ENCODE measurements at regions not wholly inside any gene's neighbourhood (a gene's known extent, or its start where the extent isn't known, plus 50 kb on each side); places are given as distances from the start of the nearest gene placed in this dataset.

DNA sequence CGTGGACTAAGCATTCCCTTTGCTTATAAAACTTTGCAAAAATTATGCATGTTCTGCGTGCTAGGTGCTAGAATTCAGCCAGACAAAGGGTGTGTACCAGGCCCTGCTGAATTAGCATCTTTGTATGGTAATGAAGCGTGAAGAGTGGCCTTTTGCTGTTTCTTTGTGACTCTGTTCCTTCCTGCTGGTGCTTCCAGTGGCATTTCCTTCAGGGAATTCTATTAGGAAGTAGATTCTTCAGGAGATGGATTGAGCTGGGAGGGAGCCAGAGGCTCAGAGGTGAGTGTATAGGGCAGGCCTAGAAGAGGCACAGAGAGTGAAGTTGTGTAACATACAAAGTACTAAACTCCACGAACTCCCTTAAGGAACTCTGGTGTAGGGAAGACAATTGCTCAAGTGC is 73.9 kb upstream of the ASIC2 start:
- H3K36me3 ChIP-seq (ENCODE audit: control insufficient read depth, insufficient read depth, low read length): no peaks in the 10 kb centered on the region
- H3K4me3 ChIP-seq (replicated peaks in 1 of 4; ENCODE audit: control extremely low read depth in 1 of 4, insufficient read depth in 1 of 4, low read depth in 3 of 4, low read length in 4 of 4): no peak overlapping the region
- no peak overlapping the region for H3K4me2 ChIP-seq (ENCODE audit: extremely low read depth, insufficient read depth, low read length)
- no peaks in the 10 kb centered on the region for H4K20me1 ChIP-seq (ENCODE audit: control insufficient read depth, extremely low read depth, insufficient read depth, low read length)
- no peak overlapping the region for H3K9ac ChIP-seq (ENCODE audit: insufficient read depth, low read length)
- no peaks in the 10 kb centered on the region for H3K79me2 ChIP-seq (ENCODE audit: control insufficient read depth, insufficient read depth, low read length)
- no peak for DNase-seq (ENCODE audit: low read depth in 2 of 2)
- no peaks in the 10 kb centered on the region for H3K27me3 ChIP-seq (ENCODE audit: control insufficient read depth, insufficient read depth, low read length)
- no peaks in the 10 kb centered on the region for H3K9me3 ChIP-seq (ENCODE audit: control insufficient read depth, insufficient read depth, low read depth, low read length)
- no peak overlapping the region for H3K27ac ChIP-seq (ENCODE audit: insufficient read depth, low read length)
- no peak for TF ChIP-seq EZH2 (IDR thresholded peaks at IDR 0.05; ENCODE audit: low read length, missing control alignments)
- TF ChIP-seq, protein P1, sequence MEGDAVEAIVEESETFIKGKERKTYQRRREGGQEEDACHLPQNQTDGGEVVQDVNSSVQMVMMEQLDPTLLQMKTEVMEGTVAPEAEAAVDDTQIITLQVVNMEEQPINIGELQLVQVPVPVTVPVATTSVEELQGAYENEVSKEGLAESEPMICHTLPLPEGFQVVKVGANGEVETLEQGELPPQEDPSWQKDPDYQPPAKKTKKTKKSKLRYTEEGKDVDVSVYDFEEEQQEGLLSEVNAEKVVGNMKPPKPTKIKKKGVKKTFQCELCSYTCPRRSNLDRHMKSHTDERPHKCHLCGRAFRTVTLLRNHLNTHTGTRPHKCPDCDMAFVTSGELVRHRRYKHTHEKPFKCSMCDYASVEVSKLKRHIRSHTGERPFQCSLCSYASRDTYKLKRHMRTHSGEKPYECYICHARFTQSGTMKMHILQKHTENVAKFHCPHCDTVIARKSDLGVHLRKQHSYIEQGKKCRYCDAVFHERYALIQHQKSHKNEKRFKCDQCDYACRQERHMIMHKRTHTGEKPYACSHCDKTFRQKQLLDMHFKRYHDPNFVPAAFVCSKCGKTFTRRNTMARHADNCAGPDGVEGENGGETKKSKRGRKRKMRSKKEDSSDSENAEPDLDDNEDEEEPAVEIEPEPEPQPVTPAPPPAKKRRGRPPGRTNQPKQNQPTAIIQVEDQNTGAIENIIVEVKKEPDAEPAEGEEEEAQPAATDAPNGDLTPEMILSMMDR (conservative IDR thresholded peaks at IDR 0.05 in 1 of 2, IDR thresholded peaks at IDR 0.05 in 1 of 2; ENCODE audit: low read depth in 1 of 2, low read length in 2 of 2): no peak
- H2AFZ ChIP-seq (ENCODE audit: low read length): no peak overlapping the region
- no peaks in the 10 kb centered on the region for H3K4me1 ChIP-seq (ENCODE audit: control insufficient read depth, extremely low read depth, insufficient read depth, low read length)

DNA sequence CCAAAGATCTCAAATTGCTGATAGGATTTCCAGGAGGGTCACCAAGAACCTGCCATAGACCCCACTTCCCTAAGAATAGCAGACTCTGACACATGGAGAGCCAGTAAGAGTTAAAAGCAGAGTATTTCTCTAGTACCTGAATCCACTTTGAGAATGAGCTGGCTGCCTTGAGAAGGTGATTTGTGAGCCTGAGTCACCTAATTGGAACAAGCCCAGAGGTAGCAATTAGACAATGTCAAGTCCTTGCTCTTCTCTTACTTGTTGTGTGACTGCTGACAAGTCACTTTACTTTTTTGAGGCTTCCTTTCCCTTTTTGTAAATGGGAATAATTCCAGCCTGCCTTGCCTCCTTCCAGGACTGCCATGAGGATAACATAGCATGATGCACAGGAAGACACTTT is 76.1 kb upstream of the ASIC2 start:
- no peak overlapping the region for H2AFZ ChIP-seq (ENCODE audit: low read length)
- H3K36me3 ChIP-seq (ENCODE audit: control insufficient read depth, insufficient read depth, low read length): no peaks in the 10 kb centered on the region
- H3K27me3 ChIP-seq (ENCODE audit: control insufficient read depth, insufficient read depth, low read length): no peaks in the 10 kb centered on the region
- TF ChIP-seq, protein P1 (conservative IDR thresholded peaks at IDR 0.05 in 1 of 2, IDR thresholded peaks at IDR 0.05 in 1 of 2; ENCODE audit: low read depth in 1 of 2, low read length in 2 of 2): no peak
- no peak for TF ChIP-seq EZH2 (IDR thresholded peaks at IDR 0.05; ENCODE audit: low read length, missing control alignments)
- no peaks in the 10 kb centered on the region for H3K79me2 ChIP-seq (ENCODE audit: control insufficient read depth, insufficient read depth, low read length)
- no peak overlapping the region for H3K4me3 ChIP-seq (replicated peaks in 1 of 4; ENCODE audit: control extremely low read depth in 1 of 4, insufficient read depth in 1 of 4, low read depth in 3 of 4, low read length in 4 of 4)
- H3K9me3 ChIP-seq (ENCODE audit: control insufficient read depth, insufficient read depth, low read depth, low read length): no peaks in the 10 kb centered on the region
- H3K4me2 ChIP-seq (ENCODE audit: extremely low read depth, insufficient read depth, low read length): no peak overlapping the region
- no peak overlapping the region for H3K27ac ChIP-seq (ENCODE audit: insufficient read depth, low read length)
- DNase-seq (ENCODE audit: low read depth in 2 of 2): no peak
- H3K4me1 ChIP-seq (ENCODE audit: control insufficient read depth, extremely low read depth, insufficient read depth, low read length): no peaks in the 10 kb centered on the region
- no peak overlapping the region for H3K9ac ChIP-seq (ENCODE audit: insufficient read depth, low read length)
- H4K20me1 ChIP-seq (ENCODE audit: control insufficient read depth, extremely low read depth, insufficient read depth, low read length): no peaks in the 10 kb centered on the region

DNA sequence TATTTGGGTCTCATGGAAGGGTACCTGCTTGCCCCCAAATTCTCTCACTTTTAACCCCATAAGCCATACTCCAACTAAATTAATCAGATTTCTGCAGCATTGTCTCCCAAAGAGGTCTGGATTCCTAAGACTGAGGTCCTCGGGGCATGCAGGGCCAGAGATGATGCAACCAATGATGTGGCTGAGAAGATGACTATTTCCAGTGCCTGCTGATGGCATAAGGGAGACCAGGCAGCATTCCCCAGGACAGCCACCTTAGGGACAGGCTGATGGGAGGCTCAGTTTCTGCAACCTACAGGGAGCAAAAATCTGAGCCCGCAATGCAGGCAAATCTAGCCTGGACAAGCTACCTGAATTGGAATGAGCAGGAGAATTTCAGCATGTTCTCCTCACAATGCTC is 76.8 kb upstream of the ASIC2 start:
- Histone ChIP-seq H3K4me3 (replicated peaks in 1 of 4; ENCODE audit: control extremely low read depth in 1 of 4, insufficient read depth in 1 of 4, low read depth in 3 of 4, low read length in 4 of 4) (no peak overlapping the region), H3K79me2 (ENCODE audit: control insufficient read depth, insufficient read depth, low read length) (no peaks in the 10 kb centered on the region), H3K9me3 (ENCODE audit: control insufficient read depth, insufficient read depth, low read depth, low read length) (no peaks in the 10 kb centered on the region), H3K4me1 (ENCODE audit: control insufficient read depth, extremely low read depth, insufficient read depth, low read length) (no peaks in the 10 kb centered on the region), H3K27ac (ENCODE audit: insufficient read depth, low read length) (no peak overlapping the region), H3K27me3 (ENCODE audit: control insufficient read depth, insufficient read depth, low read length) (no peaks in the 10 kb centered on the region), H3K9ac (ENCODE audit: insufficient read depth, low read length) (no peak overlapping the region), H4K20me1 (ENCODE audit: control insufficient read depth, extremely low read depth, insufficient read depth, low read length) (no peaks in the 10 kb centered on the region), H3K36me3 (ENCODE audit: control insufficient read depth, insufficient read depth, low read length) (no peaks in the 10 kb centered on the region), H3K4me2 (ENCODE audit: extremely low read depth, insufficient read depth, low read length) (no peak overlapping the region), H2AFZ (ENCODE audit: low read length) (no peak overlapping the region)
- TF ChIP-seq, protein P1 (conservative IDR thresholded peaks at IDR 0.05 in 1 of 2, IDR thresholded peaks at IDR 0.05 in 1 of 2; ENCODE audit: low read depth in 1 of 2, low read length in 2 of 2): no peak
- DNase-seq (ENCODE audit: low read depth in 2 of 2): no peak

All from fibroblast of lung (primary cell).